Mesodermal cell (in vitro differentiated cells): ENCODE measurements at regions not wholly inside any gene's neighbourhood (a gene's known extent, or its start where the extent isn't known, plus 50 kb on each side); places are given as distances from the start of the nearest gene placed in this dataset.
"Not testable (repeated sequence)": the region's sequence is repeated elsewhere in the genome, so short reads cannot be mapped to it uniquely, and the experiment has no call there.

Experiments used
- H3K27ac ChIP-seq: 2 replicates; pipeline ENCODE4 v1.7.0; 2013; ENCODE audit warnings: mild to moderate bottlenecking, low read depth, low read length, moderate library complexity; ENCODE audit not compliant: severe bottlenecking
- H3K36me3 ChIP-seq: 2 replicates; pipeline ENCODE4 v1.7.1; 2013; ENCODE audit warnings: mild to moderate bottlenecking, low read length, moderate library complexity; ENCODE audit not compliant: control insufficient read depth, insufficient read depth
- H3K4me1 ChIP-seq: one replicate; pipeline ENCODE4 v1.7.1; 2013; ENCODE audit warnings: mild to moderate bottlenecking, low read length; ENCODE audit not compliant: insufficient read depth, control insufficient read depth, poor library complexity, severe bottlenecking
- H3K4me3 ChIP-seq: 2 replicates; pipeline ENCODE4 v1.7.0; 2013; ENCODE audit warnings: low read length, control low read depth, mild to moderate bottlenecking; ENCODE audit not compliant: insufficient read depth, poor library complexity, severe bottlenecking; ENCODE audit errors: extremely low read depth
- H3K9me3 ChIP-seq: 2 replicates; pipeline ENCODE4 v1.7.1; 2013; ENCODE audit warnings: mild to moderate bottlenecking, low read length, moderate library complexity; ENCODE audit not compliant: control insufficient read depth
- WGBS, 2 experiments: methylation state at CpG; one replicate each; pipeline ENCODE4 v1.1.5; 2013; ENCODE audit warnings: missing lambda C conversion rate in 2 of 2; ENCODE audit not compliant: insufficient coverage in 2 of 2; 5-methylcytosine and 5-hydroxymethylcytosine counted together

- H3K36me3 ChIP-seq = no peaks in the 10 kb centered on the region
- WGBS, 2 experiments = 43% methylated on average over 1 of the region's 3 CpGs; no CpG with 5 or more reads in 1 of the 2 experiments
- no peak overlapping the region for H3K27ac ChIP-seq
- H3K4me3 ChIP-seq = no peak overlapping the region
- H3K4me1 ChIP-seq = no peaks in the 10 kb centered on the region
- no peaks in the 10 kb centered on the region for H3K9me3 ChIP-seq
Measured at GRCh38 chr11:29448246-29448877, 568.5 kb downstream of the KCNA4 start.

GRCh38 chr11:29447821-29448220 lies 569.0 kb downstream of the KCNA4 start:
- H3K4me3 ChIP-seq = no peak overlapping the region
- H3K36me3 ChIP-seq = no peaks in the 10 kb centered on the region
- H3K4me1 ChIP-seq = no peaks in the 10 kb centered on the region
- no peaks in the 10 kb centered on the region for H3K9me3 ChIP-seq
- no CpG with 5 or more reads among the region's 1 CpG for WGBS, 2 experiments
- no peak overlapping the region for H3K27ac ChIP-seq

- WGBS, 2 experiments = 90 to 100% methylated on average over 6 to 7 of the region's 7 CpGs
- Histone ChIP-seq H3K4me1 (no peaks in the 10 kb centered on the region), H3K9me3 (no peaks in the 10 kb centered on the region), H3K4me3 (no peak overlapping the region), H3K27ac (no peak overlapping the region), H3K36me3 (no peaks in the 10 kb centered on the region)
Measured at GRCh38 chr11:29446132-29446531, 570.7 kb downstream of the KCNA4 start.

GRCh38 chr11:29445191-29445590 lies 571.6 kb downstream of the KCNA4 start:
- no CpG with 5 or more reads among the region's 3 CpGs for WGBS, 2 experiments
- not testable (repeated sequence) for H3K4me1 ChIP-seq, H3K4me3 ChIP-seq, H3K9me3 ChIP-seq, H3K36me3 ChIP-seq, H3K27ac ChIP-seq

GRCh38 chr11:29438815-29439214 lies 578.0 kb downstream of the KCNA4 start:
- H3K4me1 ChIP-seq = no peaks in the 10 kb centered on the region
- H3K9me3 ChIP-seq = no peaks in the 10 kb centered on the region
- H3K36me3 ChIP-seq = no peaks in the 10 kb centered on the region
- H3K4me3 ChIP-seq = no peak overlapping the region
- H3K27ac ChIP-seq = no peak overlapping the region
- no CpG with 5 or more reads among the region's 1 CpG for WGBS, 2 experiments

- 100% methylated on average over 1 of the region's 1 CpG; no CpG with 5 or more reads in 1 of the 2 experiments for WGBS, 2 experiments
- Histone ChIP-seq H3K9me3 (peaks cover 5% of the 10 kb centered on the region), H3K4me1 (no peaks in the 10 kb centered on the region), H3K27ac (no peak overlapping the region), H3K36me3 (no peaks in the 10 kb centered on the region), H3K4me3 (no peak overlapping the region)
Measured at GRCh38 chr11:29435421-29435820, 581.4 kb downstream of the KCNA4 start.

GRCh38 chr11:29432719-29433325 lies 584.0 kb downstream of the KCNA4 start:
- WGBS, 2 experiments = 43% methylated on average over 2 of the region's 3 CpGs; no CpG with 5 or more reads in 1 of the 2 experiments
- H3K27ac ChIP-seq = no peak overlapping the region
- no peaks in the 10 kb centered on the region for H3K36me3 ChIP-seq
- H3K4me1 ChIP-seq = no peaks in the 10 kb centered on the region
- H3K9me3 ChIP-seq = peaks cover 5% of the 10 kb centered on the region
- no peak overlapping the region for H3K4me3 ChIP-seq

- Histone ChIP-seq H3K36me3 (no peaks in the 10 kb centered on the region), H3K4me1 (no peaks in the 10 kb centered on the region), H3K27ac (no peak overlapping the region), H3K4me3 (no peak overlapping the region), H3K9me3 (no peaks in the 10 kb centered on the region)
Measured at GRCh38 chr11:29405305-29405704, 611.5 kb downstream of the KCNA4 start.

- no peak overlapping the region for H3K4me3 ChIP-seq
- H3K36me3 ChIP-seq = no peaks in the 10 kb centered on the region
- H3K27ac ChIP-seq = no peak overlapping the region
- 75 to 92% methylated on average over 3 of the region's 3 CpGs for WGBS, 2 experiments
- H3K4me1 ChIP-seq = no peaks in the 10 kb centered on the region
- no peaks in the 10 kb centered on the region for H3K9me3 ChIP-seq
Measured at GRCh38 chr11:29395555-29396072, 621.2 kb downstream of the KCNA4 start.

- Histone ChIP-seq H3K9me3 (no peaks in the 10 kb centered on the region), H3K4me3 (no peak overlapping the region), H3K27ac (no peak overlapping the region), H3K4me1 (no peaks in the 10 kb centered on the region), H3K36me3 (no peaks in the 10 kb centered on the region)
- no CpG with 5 or more reads among the region's 1 CpG for WGBS, 2 experiments
Measured at GRCh38 chr11:29389793-29390192, 627.0 kb downstream of the KCNA4 start.

GRCh38 chr11:29373725-29374124 lies 643.1 kb downstream of the KCNA4 start:
- no CpG with 5 or more reads among the region's 1 CpG for WGBS, 2 experiments
- H3K27ac ChIP-seq = no peak overlapping the region

More at GRCh38 chr11:29373725-29374124, 643.1 kb downstream of the KCNA4 start:
- Histone ChIP-seq H3K4me3 (no peak overlapping the region), H3K4me1 (no peaks in the 10 kb centered on the region), H3K36me3 (no peaks in the 10 kb centered on the region), H3K9me3 (no peaks in the 10 kb centered on the region)
